HG03520 (cell line): ENCODE measurements at regions not wholly inside any gene's neighbourhood (a gene's known extent, or its start where the extent isn't known, plus 50 kb on each side); places are given as distances from the start of the nearest gene placed in this dataset.

ENCODE experiments used
- ATAC-seq: cut with Tn5 transposase; IDR thresholded peaks from one replicate; pipeline ENCODE4 v1.9.1; 2021; ENCODE audit warnings: mild to moderate bottlenecking, moderate library complexity; ENCODE audit not compliant: unreplicated experiment

DNA sequence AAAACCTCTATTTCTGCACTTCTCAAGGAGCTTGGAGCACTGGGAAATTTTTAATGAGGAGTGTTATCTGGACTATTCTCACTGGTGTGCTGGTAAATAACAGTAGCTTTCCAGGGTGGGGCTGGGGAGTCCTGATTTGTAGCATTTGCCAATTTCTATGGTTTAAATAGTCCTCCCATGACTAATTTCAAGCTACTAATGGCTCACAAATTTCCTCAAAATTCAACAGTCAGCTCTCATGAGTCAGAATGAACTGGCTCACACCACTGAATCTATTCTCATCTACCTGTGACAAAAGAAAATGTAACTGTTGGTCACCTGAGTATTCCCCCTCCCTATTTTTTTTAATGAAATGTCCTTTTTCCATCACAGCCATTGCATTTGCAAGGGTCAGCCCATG lies 449.6 kb downstream of the KIF16B start:
- ATAC-seq: no peak

- ATAC-seq: no peak
Observed at GRCh38 chr20:16119909-16120308, 453.3 kb downstream of the KIF16B start.

DNA sequence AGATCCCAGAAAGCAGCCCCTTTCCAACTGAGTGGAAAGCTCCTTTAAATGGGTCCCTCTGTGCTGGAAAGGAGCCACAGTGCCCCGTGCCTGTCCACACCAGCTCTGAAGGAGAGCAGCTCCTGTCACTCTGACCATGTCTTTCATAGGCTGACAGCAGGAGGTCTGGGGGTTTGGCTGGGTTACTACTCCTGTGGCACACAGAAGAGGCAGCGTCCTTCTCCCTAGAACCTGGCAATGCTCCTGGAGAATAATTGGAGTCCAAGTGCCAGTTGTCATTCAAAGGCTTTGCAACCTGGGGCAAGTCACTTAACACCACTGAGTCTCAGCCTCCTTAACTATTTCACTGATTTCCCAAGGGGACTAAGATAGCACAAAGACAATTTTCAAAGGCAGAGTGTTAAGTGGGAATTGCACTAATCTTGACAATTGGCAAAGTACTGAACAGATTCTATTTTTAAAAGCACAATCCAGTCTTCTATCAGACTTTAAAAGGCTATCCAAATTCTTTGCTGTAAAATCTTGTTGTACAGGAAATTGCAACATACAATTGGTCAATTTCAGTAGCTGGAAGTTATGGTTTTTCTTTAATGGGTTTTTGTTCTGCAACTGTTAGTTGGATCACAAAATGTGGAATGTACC lies 457.2 kb downstream of the KIF16B start:
- no peak for ATAC-seq

DNA sequence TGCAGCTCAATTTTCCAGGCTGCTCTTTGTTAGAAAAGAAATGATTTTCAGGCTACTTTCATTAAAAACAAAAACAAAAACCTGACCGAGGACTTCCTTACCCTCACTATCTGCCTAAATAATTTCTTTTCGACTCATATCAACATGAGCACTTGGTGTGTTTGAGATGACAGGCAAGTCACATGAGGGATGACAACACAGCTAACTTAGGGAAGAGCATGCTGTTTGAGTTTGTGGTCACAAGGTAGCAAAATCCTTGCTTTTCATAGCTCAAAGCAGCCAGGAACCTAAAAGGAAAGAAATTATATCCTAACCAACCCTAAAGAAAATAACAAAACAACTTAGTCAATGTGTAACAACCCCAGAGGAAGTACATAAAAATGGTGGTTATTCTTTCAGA lies 459.5 kb downstream of the KIF16B start:
- no peak for ATAC-seq

GRCh38 chr20:16111852-16112412 lies 461.3 kb downstream of the KIF16B start:
- no peak for ATAC-seq

- no peak for ATAC-seq
Observed at GRCh38 chr20:16111172-16111832, 461.9 kb downstream of the KIF16B start.

DNA sequence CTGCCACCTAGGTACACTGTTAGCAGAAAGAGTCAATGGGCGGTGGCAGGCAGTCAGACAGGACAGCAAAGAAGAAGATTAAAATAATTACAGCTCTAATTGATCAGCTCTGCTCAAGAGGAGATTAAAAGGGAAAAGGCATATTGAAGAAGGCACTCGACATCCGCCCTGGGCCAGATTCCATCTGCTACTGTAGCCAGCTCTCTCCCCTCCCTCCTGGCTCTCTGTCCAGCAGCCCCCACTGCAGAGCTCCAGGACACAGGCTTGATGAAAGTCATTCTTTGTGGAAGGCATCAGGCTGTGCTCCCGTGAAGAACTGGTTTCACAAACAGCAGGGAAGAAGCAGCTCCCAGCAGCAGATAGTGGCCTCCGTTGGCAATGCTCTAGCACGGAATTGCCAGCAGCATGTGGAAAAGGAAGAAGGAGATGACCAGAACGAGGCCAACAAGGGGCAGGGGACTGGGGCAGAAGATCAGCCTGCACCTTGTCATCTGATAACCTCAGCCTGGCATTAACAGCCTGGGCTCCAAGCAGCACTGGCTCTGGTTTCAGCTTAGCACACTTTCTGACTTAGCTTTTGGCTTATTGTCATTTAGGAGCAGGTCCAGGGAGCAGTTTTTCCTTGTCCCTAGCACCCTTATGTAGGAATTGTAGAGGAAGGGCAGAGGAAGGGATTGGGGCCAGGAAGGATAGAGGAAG lies 465.9 kb downstream of the KIF16B start:
- ATAC-seq: no peak

GRCh38 chr20:16106191-16106849 lies 466.9 kb downstream of the KIF16B start:
- ATAC-seq: no peak

DNA sequence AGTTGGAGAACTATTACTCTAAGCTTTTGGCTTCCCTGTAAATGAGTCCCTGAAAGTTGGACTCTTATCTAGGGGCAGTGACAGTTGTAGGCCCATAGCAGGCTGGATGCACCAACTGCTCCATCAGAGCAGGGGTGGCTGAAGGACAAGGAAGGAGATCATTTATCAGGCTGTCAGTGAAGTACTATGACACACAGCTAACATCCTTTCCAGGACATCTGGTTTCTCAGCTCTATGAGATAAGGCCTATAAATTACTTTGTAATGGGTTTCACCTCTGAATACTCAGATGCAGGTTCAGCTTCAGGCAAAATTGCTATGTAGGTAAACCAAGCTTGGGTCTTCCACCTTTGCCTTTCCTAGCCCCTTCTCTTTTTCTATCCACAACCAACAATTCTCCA lies 468.5 kb downstream of the KIF16B start:
- ATAC-seq: no peak
